ENCODE measurements at regions not wholly inside any gene's neighbourhood (a gene's known extent, or its start where the extent isn't known, plus 50 kb on each side); places are given as distances from the start of the nearest gene placed in this dataset.

GRCh38 chr12:118790578-118790977, 190.8 kb upstream of the SRRM4 start:
- TF ChIP-seq, protein P1, sequence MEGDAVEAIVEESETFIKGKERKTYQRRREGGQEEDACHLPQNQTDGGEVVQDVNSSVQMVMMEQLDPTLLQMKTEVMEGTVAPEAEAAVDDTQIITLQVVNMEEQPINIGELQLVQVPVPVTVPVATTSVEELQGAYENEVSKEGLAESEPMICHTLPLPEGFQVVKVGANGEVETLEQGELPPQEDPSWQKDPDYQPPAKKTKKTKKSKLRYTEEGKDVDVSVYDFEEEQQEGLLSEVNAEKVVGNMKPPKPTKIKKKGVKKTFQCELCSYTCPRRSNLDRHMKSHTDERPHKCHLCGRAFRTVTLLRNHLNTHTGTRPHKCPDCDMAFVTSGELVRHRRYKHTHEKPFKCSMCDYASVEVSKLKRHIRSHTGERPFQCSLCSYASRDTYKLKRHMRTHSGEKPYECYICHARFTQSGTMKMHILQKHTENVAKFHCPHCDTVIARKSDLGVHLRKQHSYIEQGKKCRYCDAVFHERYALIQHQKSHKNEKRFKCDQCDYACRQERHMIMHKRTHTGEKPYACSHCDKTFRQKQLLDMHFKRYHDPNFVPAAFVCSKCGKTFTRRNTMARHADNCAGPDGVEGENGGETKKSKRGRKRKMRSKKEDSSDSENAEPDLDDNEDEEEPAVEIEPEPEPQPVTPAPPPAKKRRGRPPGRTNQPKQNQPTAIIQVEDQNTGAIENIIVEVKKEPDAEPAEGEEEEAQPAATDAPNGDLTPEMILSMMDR (IDR thresholded peaks at IDR 0.05): no peak
- no peak for TF ChIP-seq POLR2A (IDR thresholded peaks at IDR 0.05)
- ATAC-seq (no peak), DNase-seq (no peak)
- no peaks in the 10 kb centered on the region for H3K27me3 ChIP-seq
- intact Hi-C loops (cut with DNase I): no loop called here
- H3K4me3 ChIP-seq: no peak overlapping the region
- H3K36me3 ChIP-seq (replicated peaks in 1 of 2; ENCODE audit: insufficient read depth in 1 of 2, low read depth in 2 of 2): no peaks in the 10 kb centered on the region
- H3K9me3 ChIP-seq: no peaks in the 10 kb centered on the region
- WGBS, 2 donors: 47 to 70% methylated on average over 1 of the region's 1 CpG
- no peak overlapping the region for H3K27ac ChIP-seq
- H3K4me1 ChIP-seq: no peaks in the 10 kb centered on the region

- Histone ChIP-seq H3K36me3 (replicated peaks in 1 of 2; ENCODE audit: insufficient read depth in 1 of 2, low read depth in 2 of 2) (no peaks in the 10 kb centered on the region), H3K9me3 (peaks cover 0 to 4% (median 0%) of the 10 kb centered on the region in 3 donors), H3K27me3 (no peaks in the 10 kb centered on the region), H3K4me1 (no peaks in the 10 kb centered on the region), H3K4me3 (no peak overlapping the region), H3K27ac (no peak overlapping the region)
- intact Hi-C loops (cut with DNase I): no loop called here
- ATAC-seq (no peak), DNase-seq (no peak)
- WGBS, 2 donors: 17 to 20% methylated on average over 6 of the region's 6 CpGs
- TF ChIP-seq POLR2A (IDR thresholded peaks at IDR 0.05): no peak
- TF ChIP-seq, protein P1 (IDR thresholded peaks at IDR 0.05): no peak
Observed at GRCh38 chr12:118813778-118814357, 167.5 kb upstream of the SRRM4 start.

GRCh38 chr12:118816296-118816695, 165.0 kb upstream of the SRRM4 start:
- TF ChIP-seq, protein P1 (IDR thresholded peaks at IDR 0.05): no peak
- no peak for TF ChIP-seq POLR2A (IDR thresholded peaks at IDR 0.05)
- H3K36me3 ChIP-seq (replicated peaks in 1 of 2; ENCODE audit: insufficient read depth in 1 of 2, low read depth in 2 of 2): no peaks in the 10 kb centered on the region
- H3K9me3 ChIP-seq: peaks cover 0 to 4% (median 0%) of the 10 kb centered on the region in 3 donors
- H3K4me1 ChIP-seq: no peaks in the 10 kb centered on the region
- intact Hi-C loops (cut with DNase I): no loop called here
- 61% methylated on average over 3 of the region's 3 CpGs for WGBS, 2 donors
- ATAC-seq (no peak), DNase-seq (no peak)
- H3K4me3 ChIP-seq: no peak overlapping the region
- H3K27me3 ChIP-seq: no peaks in the 10 kb centered on the region
- no peak overlapping the region for H3K27ac ChIP-seq

- Histone ChIP-seq H3K36me3 (replicated peaks in 1 of 2; ENCODE audit: insufficient read depth in 1 of 2, low read depth in 2 of 2) (no peaks in the 10 kb centered on the region), H3K27me3 (no peaks in the 10 kb centered on the region), H3K27ac (no peak overlapping the region), H3K4me3 (no peak overlapping the region), H3K4me1 (no peaks in the 10 kb centered on the region), H3K9me3 (peaks cover 0 to 4% (median 0%) of the 10 kb centered on the region in 3 donors)
- intact Hi-C loops (cut with DNase I): no loop called here
- DNase-seq (no peak), ATAC-seq (no peak)
- 61 to 65% methylated on average over 5 of the region's 5 CpGs for WGBS, 2 donors
- TF ChIP-seq, protein P1 (IDR thresholded peaks at IDR 0.05): no peak
- no peak for TF ChIP-seq POLR2A (IDR thresholded peaks at IDR 0.05)
Observed at GRCh38 chr12:118821386-118821925, 159.9 kb upstream of the SRRM4 start.

GRCh38 chr12:118822512-118822911, 158.8 kb upstream of the SRRM4 start:
- intact Hi-C loops (cut with DNase I): no loop called here
- 52 to 69% methylated on average over 3 of the region's 3 CpGs for WGBS, 2 donors
- no peak for TF ChIP-seq POLR2A (IDR thresholded peaks at IDR 0.05)
- TF ChIP-seq, protein P1 (IDR thresholded peaks at IDR 0.05): no peak
- Histone ChIP-seq H3K9me3 (no peaks in the 10 kb centered on the region), H3K27me3 (no peaks in the 10 kb centered on the region), H3K36me3 (replicated peaks in 1 of 2; ENCODE audit: insufficient read depth in 1 of 2, low read depth in 2 of 2) (no peaks in the 10 kb centered on the region), H3K4me1 (no peaks in the 10 kb centered on the region), H3K27ac (no peak overlapping the region), H3K4me3 (no peak overlapping the region)
- ATAC-seq (no peak), DNase-seq (no peak)
